Fibroblast of lung (primary cell): ENCODE measurements at regions not wholly inside any gene's neighbourhood (a gene's known extent, or its start where the extent isn't known, plus 50 kb on each side); places are given as distances from the start of the nearest gene placed in this dataset.

Source experiments
- EZH2 ChIP-seq: IDR thresholded peaks from 2 replicates; pipeline ENCODE4 v1.5.1; 2012; ENCODE audit warnings: low read length, control low read depth, mild to moderate bottlenecking; ENCODE audit errors: missing control alignments
- TF ChIP-seq, protein P1 (sequence below), 2 donors: IDR thresholded peaks in 1 of 2; conservative IDR thresholded peaks in 1 of 2; 1 replicate in 1 of 2; 2 replicates in 1 of 2; pipeline ENCODE4 v1.5.1; 2011 to 2012; ENCODE audit warnings: low read length in 2 of 2, control low read depth in 1 of 2, inconsistent platforms in 1 of 2, low read depth in 1 of 2, mild to moderate bottlenecking in 1 of 2

DNA sequence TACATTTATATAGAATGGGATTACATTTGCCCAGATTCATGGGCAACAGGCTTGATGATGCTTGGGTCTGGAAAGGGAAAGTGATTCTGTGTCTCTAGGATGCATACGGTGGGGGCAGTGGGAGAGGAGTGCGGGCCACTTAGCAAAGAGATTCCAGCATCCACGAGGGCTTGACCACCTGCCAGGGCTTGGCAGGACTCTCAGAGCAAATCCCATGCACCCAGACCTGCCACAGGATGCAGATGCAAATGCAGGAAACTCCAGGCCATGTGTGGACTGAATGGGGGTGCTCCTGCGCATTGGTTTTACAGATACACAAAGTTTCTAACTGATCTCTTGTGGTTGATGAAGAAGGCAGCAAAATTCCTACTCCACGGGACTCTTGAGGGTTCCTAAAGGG is 334.7 kb downstream of the CYRIA start:
- TF ChIP-seq EZH2: no peak
- TF ChIP-seq, protein P1, sequence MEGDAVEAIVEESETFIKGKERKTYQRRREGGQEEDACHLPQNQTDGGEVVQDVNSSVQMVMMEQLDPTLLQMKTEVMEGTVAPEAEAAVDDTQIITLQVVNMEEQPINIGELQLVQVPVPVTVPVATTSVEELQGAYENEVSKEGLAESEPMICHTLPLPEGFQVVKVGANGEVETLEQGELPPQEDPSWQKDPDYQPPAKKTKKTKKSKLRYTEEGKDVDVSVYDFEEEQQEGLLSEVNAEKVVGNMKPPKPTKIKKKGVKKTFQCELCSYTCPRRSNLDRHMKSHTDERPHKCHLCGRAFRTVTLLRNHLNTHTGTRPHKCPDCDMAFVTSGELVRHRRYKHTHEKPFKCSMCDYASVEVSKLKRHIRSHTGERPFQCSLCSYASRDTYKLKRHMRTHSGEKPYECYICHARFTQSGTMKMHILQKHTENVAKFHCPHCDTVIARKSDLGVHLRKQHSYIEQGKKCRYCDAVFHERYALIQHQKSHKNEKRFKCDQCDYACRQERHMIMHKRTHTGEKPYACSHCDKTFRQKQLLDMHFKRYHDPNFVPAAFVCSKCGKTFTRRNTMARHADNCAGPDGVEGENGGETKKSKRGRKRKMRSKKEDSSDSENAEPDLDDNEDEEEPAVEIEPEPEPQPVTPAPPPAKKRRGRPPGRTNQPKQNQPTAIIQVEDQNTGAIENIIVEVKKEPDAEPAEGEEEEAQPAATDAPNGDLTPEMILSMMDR (conservative IDR thresholded peaks at IDR 0.05 in 1 of 2, IDR thresholded peaks at IDR 0.05 in 1 of 2; ENCODE audit: low read depth in 1 of 2, low read length in 2 of 2): no peak
